GM12878 (cell line): ENCODE measurements at regions not wholly inside any gene's neighbourhood (a gene's known extent, or its start where the extent isn't known, plus 50 kb on each side); places are given as distances from the start of the nearest gene placed in this dataset.

Experiments
- ATAC-seq: fragments of 200-7000 bp; cut with Tn5 transposase; 3 replicates; pipeline ENCODE4 v1.9.1; 2020; ENCODE audit warnings: mild to moderate bottlenecking, moderate library complexity
- BruUV-seq: library from RNA; stranded (reverse); fragments of 400-500 nt; replicated peaks from 2 replicates; lab custom pipeline; 2021; lab: Mats Ljungman, UMichigan
- CTCF ChIA-PET: fragments of 300-600 bp; sonication (Branson Sonifier 250); formaldehyde crosslinking; extraction: SDS; loops from one replicate; lab custom pipeline; 2021; ENCODE audit warnings: inconsistent platforms; lab: Yijun Ruan, JAX
- POLR2A ChIA-PET: fragments of 350-600 bp; formaldehyde crosslinking; extraction: SDS; loops from one replicate; lab custom pipeline; 2021; ENCODE audit warnings: inconsistent platforms; lab: Charles Lee
- RAD21 ChIA-PET: fragments of 300-600 bp; sonication (Branson Sonifier 250); formaldehyde crosslinking; loops from one replicate; lab custom pipeline; 2023; ENCODE audit warnings: antibody characterized with exemption; ENCODE audit not compliant: unreplicated experiment; lab: Charles Lee
- SMC1A ChIA-PET: fragments of 300-600 bp; sonication (Branson Sonifier 250); formaldehyde crosslinking; loops from one replicate; lab custom pipeline; 2023; ENCODE audit not compliant: unreplicated experiment, uncharacterized antibody; lab: Charles Lee
- DNase-seq: peaks from one replicate; pipeline ENCODE4 v3.0.0-alpha.2; 2011; ENCODE audit warnings: low read depth, low spot score
- FAIRE-seq: peaks from 3 replicates; lab custom pipeline; 2011; peaks lifted over from hg19 to GRCh38; lab: Jason Lieb, UNC
- H2AFZ ChIP-seq: 2 replicates; pipeline ENCODE4 v1.6.0; 2011; ENCODE audit warnings: low read depth, low read length, control low read depth; ENCODE audit not compliant: control insufficient read depth
- H3K27ac ChIP-seq: 2 replicates; pipeline ENCODE4 v1.5.1; 2011; ENCODE audit warnings: control low read depth; ENCODE audit not compliant: control insufficient read depth, insufficient read depth
- H3K27me3 ChIP-seq, 2 experiments: replicated peaks in 1 of 2; 2 replicates each; pipeline versions ENCODE4 v1.6.0 to v1.6.1; 2011; ENCODE audit warnings: low read length in 1 of 2; ENCODE audit not compliant: control insufficient read depth in 2 of 2, insufficient read depth in 2 of 2
- H3K36me3 ChIP-seq, 2 experiments: 2 replicates each; pipeline ENCODE4 v1.5.1; 2011; ENCODE audit warnings: low read length in 1 of 2; ENCODE audit not compliant: control insufficient read depth in 2 of 2, insufficient read depth in 2 of 2
- H3K4me1 ChIP-seq: 2 replicates; pipeline ENCODE4 v1.6.1; 2011; ENCODE audit warnings: mild to moderate bottlenecking, low read length, moderate library complexity, mixed read lengths; ENCODE audit not compliant: control insufficient read depth, insufficient read depth
- H3K4me2 ChIP-seq: 2 replicates; pipeline ENCODE4 v1.6.0; 2011; ENCODE audit warnings: control low read depth; ENCODE audit not compliant: control insufficient read depth, insufficient read depth
- H3K4me3 ChIP-seq: fragments of 200-600 bp; sonication (generic); 2 replicates; pipeline ENCODE4 v1.5.1; 2016
- H3K79me2 ChIP-seq: 2 replicates; pipeline ENCODE4 v1.6.0; 2011; ENCODE audit warnings: low read length; ENCODE audit not compliant: control insufficient read depth, insufficient read depth
- H3K9ac ChIP-seq: 2 replicates; pipeline ENCODE4 v1.8.0; 2011; ENCODE audit warnings: low read length, control low read depth, mixed read lengths; ENCODE audit not compliant: control insufficient read depth, insufficient read depth
- H3K9me3 ChIP-seq: replicated peaks from 3 replicates; pipeline ENCODE4 v1.5.1; 2011; ENCODE audit warnings: mild to moderate bottlenecking, low read length; ENCODE audit not compliant: control insufficient read depth, insufficient read depth
- H4K20me1 ChIP-seq: 2 replicates; pipeline ENCODE4 v1.6.0; 2011; ENCODE audit not compliant: control insufficient read depth, insufficient read depth
- CHD4 ChIP-seq: fragments of 200-600 bp; sonication (generic); IDR thresholded peaks from 2 replicates; pipeline ENCODE4 v1.6.1; 2016; ENCODE audit warnings: mild to moderate bottlenecking
- CREM ChIP-seq: IDR thresholded peaks from 2 replicates; pipeline ENCODE4 v1.6.1; 2014; ENCODE audit warnings: antibody characterized with exemption, low read depth
- DPF2 ChIP-seq: fragments of 450-650 bp; IDR thresholded peaks from 2 replicates; pipeline ENCODE4 v1.6.1; 2017; ENCODE audit warnings: mild to moderate bottlenecking
- HCFC1 ChIP-seq: fragments of 150-350 bp; IDR thresholded peaks from 2 replicates; pipeline ENCODE4 v1.6.1; 2014; ENCODE audit warnings: low read length
- JUND ChIP-seq: IDR thresholded peaks from 2 replicates; pipeline ENCODE4 v1.6.1; 2012; ENCODE audit warnings: low read depth, mild to moderate bottlenecking, low read length, improper control_type of control experiment, moderate library complexity
- LARP7 ChIP-seq: fragments of 450-650 bp; IDR thresholded peaks from 2 replicates; pipeline ENCODE4 v1.6.1; 2017; ENCODE audit warnings: mild to moderate bottlenecking
- MXI1 ChIP-seq: fragments of 150-350 bp; IDR thresholded peaks from 2 replicates; pipeline ENCODE4 v1.6.1; 2011; ENCODE audit warnings: low read depth, mild to moderate bottlenecking, inconsistent platforms, low read length, improper control_type of control experiment
- MYC ChIP-seq: IDR thresholded peaks from 2 replicates; pipeline ENCODE4 v1.6.1; 2011; ENCODE audit warnings: mild to moderate bottlenecking, low read length, moderate library complexity, inconsistent platforms; ENCODE audit not compliant: insufficient read depth, insufficient replicate concordance, insufficient read length, severe bottlenecking
- NFIC ChIP-seq: IDR thresholded peaks from 2 replicates; pipeline ENCODE4 v1.6.1; 2012; ENCODE audit warnings: low read depth, mild to moderate bottlenecking, inconsistent platforms, low read length, moderate library complexity
- NR2F1 ChIP-seq: fragments of 450-650 bp; conservative IDR thresholded peaks from 2 replicates; pipeline ENCODE4 v1.6.1; 2017; ENCODE audit warnings: mild to moderate bottlenecking
- RB1 ChIP-seq: fragments of 450-650 bp; formaldehyde crosslinking; IDR thresholded peaks from 2 replicates; pipeline ENCODE4 v1.6.1; 2017; ENCODE audit warnings: mild to moderate bottlenecking, borderline replicate concordance
- SIN3A ChIP-seq: IDR thresholded peaks from 2 replicates; pipeline ENCODE4 v1.6.1; 2012; ENCODE audit warnings: low read depth, low read length, improper control_type of control experiment
- SP1 ChIP-seq: IDR thresholded peaks from one replicate; pipeline ENCODE4 v1.6.1; 2011; ENCODE audit warnings: low read depth, low read length
- ZBED1 ChIP-seq: IDR thresholded peaks from 2 replicates; pipeline ENCODE4 v1.6.1; 2016; ENCODE audit warnings: borderline replicate concordance
- WGBS: methylation state at CpG from one replicate; pipeline ENCODE4 v1.1.6; 2016; ENCODE audit warnings: low lambda C conversion rate; ENCODE audit not compliant: insufficient replicate concordance, insufficient coverage; ENCODE audit errors: missing lambda C conversion rate; 5-methylcytosine and 5-hydroxymethylcytosine counted together
- in situ Hi-C: fragments of 300-500 bp; cut with MboI; formaldehyde crosslinking; loops from 9 replicates; pipeline ENCODE4 v1.14.3; 2018; ENCODE audit warnings: mixed read lengths
- intact Hi-C: fragments of 100-400 bp; cut with micrococcal nuclease; formaldehyde crosslinking; loops from one replicate; pipeline ENCODE4 v1.14.2; 2022; ENCODE audit not compliant: unreplicated experiment
- TF ChIP-seq, protein P1 (sequence below): fragments of 450-650 bp; IDR thresholded peaks from 2 replicates; pipeline ENCODE4 v1.6.1; 2017; ENCODE audit warnings: mild to moderate bottlenecking, moderate library complexity
- TF ChIP-seq, protein P2 (sequence below): IDR thresholded peaks from 2 replicates; pipeline ENCODE4 v1.6.1; 2012; ENCODE audit warnings: low read depth, low read length, improper control_type of control experiment
- TF ChIP-seq, protein P3 (sequence below): fragments of 450-650 bp; IDR thresholded peaks from 2 replicates; pipeline ENCODE4 v1.6.1; 2014; ENCODE audit warnings: mild to moderate bottlenecking

DNA sequence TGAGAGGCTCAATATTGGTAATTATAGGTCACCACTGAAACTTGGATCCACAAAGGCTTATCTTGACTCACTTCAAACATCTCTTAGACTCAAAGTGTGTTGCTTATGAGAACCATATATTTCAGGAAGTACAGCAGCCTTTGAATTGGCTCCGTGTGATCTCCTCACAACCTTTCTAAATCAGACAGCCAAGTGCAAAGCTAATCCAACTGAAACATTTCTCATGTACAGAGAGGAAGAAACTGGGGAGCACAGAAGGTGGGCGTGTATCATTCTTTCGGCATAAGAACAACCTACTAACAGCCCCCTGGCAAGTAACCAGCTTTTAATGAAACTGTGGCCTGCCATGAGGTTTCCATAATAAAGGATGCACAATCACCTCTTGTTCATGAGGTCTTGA, 109.4 kb downstream of the MBL2 start (continued):
- TF ChIP-seq, protein P1, sequence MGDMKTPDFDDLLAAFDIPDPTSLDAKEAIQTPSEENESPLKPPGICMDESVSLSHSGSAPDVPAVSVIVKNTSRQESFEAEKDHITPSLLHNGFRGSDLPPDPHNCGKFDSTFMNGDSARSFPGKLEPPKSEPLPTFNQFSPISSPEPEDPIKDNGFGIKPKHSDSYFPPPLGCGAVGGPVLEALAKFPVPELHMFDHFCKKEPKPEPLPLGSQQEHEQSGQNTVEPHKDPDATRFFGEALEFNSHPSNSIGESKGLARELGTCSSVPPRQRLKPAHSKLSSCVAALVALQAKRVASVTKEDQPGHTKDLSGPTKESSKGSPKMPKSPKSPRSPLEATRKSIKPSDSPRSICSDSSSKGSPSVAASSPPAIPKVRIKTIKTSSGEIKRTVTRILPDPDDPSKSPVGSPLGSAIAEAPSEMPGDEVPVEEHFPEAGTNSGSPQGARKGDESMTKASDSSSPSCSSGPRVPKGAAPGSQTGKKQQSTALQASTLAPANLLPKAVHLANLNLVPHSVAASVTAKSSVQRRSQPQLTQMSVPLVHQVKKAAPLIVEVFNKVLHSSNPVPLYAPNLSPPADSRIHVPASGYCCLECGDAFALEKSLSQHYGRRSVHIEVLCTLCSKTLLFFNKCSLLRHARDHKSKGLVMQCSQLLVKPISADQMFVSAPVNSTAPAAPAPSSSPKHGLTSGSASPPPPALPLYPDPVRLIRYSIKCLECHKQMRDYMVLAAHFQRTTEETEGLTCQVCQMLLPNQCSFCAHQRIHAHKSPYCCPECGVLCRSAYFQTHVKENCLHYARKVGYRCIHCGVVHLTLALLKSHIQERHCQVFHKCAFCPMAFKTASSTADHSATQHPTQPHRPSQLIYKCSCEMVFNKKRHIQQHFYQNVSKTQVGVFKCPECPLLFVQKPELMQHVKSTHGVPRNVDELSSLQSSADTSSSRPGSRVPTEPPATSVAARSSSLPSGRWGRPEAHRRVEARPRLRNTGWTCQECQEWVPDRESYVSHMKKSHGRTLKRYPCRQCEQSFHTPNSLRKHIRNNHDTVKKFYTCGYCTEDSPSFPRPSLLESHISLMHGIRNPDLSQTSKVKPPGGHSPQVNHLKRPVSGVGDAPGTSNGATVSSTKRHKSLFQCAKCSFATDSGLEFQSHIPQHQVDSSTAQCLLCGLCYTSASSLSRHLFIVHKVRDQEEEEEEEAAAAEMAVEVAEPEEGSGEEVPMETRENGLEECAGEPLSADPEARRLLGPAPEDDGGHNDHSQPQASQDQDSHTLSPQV: no peak
- TF ChIP-seq CHD4: no peak
- TF ChIP-seq NR2F1: no peak
- TF ChIP-seq RB1: no peak
- no peak for TF ChIP-seq HCFC1

DNA sequence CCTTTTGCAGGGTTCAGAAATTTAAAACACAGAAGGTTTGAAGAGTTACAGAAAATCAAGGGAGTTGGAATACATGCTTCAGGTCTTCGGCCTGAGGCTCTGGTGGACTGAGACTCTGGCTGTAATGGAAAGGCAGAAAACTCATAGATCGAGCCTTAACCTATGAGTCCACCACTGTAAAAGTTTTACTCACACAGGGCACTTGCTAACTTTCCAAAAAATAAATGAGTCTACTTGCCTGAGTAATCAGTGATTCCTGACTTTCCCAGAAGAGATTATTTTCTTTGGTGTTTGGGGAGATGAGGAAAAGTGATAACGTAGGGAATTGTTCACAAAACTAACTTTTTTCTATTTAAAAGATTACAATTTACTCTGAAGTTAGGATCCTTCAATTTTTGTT, 108.0 kb downstream of the MBL2 start:
- no peaks in the 10 kb centered on the region for H3K36me3 ChIP-seq
- no peak overlapping the region for H2AFZ ChIP-seq
- no peaks in the 10 kb centered on the region for H3K9me3 ChIP-seq
- 4% methylated on average over 3 of the region's 3 CpGs for WGBS
- H3K4me1 ChIP-seq: no peaks in the 10 kb centered on the region
- ChIA-PET RAD21 (no interaction called here), CTCF (interaction anchor here (1.6 kb wide), 1 partner anchor 21 kb away, joined by 6 read pairs; no protein-coding TSS in a partner anchor), POLR2A (no interaction called here), SMC1A (no interaction called here)
- no peak overlapping the region for H3K4me3 ChIP-seq
- in situ Hi-C loops: no loop called here
- H3K27me3 ChIP-seq: no peaks in the 10 kb centered on the region
- no peak overlapping the region for H3K4me2 ChIP-seq
- no peaks in the 10 kb centered on the region for H4K20me1 ChIP-seq
- no TSS peak for BruUV-seq
- FAIRE-seq: no peak
- H3K79me2 ChIP-seq: no peaks in the 10 kb centered on the region
- ATAC-seq: no peak
- DNase-seq: no peak
- H3K9ac ChIP-seq: no peak overlapping the region
- intact Hi-C loops: loop anchor here (2.0 kb wide), 1 partner anchor 20 kb away; no protein-coding TSS in a partner anchor
- H3K27ac ChIP-seq: no peak overlapping the region
- TF ChIP-seq DPF2 (no peak), ZBED1 (no peak), LARP7 (no peak), JUND (no peak), MXI1 (no peak), MYC (no peak), SP1 (no peak), SIN3A (no peak), CREM (no peak), NFIC (no peak), RB1 (no peak)
- TF ChIP-seq, protein P2, sequence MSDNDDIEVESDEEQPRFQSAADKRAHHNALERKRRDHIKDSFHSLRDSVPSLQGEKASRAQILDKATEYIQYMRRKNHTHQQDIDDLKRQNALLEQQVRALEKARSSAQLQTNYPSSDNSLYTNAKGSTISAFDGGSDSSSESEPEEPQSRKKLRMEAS: no peak
- TF ChIP-seq, protein P3, sequence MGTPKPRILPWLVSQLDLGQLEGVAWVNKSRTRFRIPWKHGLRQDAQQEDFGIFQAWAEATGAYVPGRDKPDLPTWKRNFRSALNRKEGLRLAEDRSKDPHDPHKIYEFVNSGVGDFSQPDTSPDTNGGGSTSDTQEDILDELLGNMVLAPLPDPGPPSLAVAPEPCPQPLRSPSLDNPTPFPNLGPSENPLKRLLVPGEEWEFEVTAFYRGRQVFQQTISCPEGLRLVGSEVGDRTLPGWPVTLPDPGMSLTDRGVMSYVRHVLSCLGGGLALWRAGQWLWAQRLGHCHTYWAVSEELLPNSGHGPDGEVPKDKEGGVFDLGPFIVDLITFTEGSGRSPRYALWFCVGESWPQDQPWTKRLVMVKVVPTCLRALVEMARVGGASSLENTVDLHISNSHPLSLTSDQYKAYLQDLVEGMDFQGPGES: no peak
